ENCODE measurements at regions not wholly inside any gene's neighbourhood (a gene's known extent, or its start where the extent isn't known, plus 50 kb on each side); places are given as distances from the start of the nearest gene placed in this dataset.

DNA sequence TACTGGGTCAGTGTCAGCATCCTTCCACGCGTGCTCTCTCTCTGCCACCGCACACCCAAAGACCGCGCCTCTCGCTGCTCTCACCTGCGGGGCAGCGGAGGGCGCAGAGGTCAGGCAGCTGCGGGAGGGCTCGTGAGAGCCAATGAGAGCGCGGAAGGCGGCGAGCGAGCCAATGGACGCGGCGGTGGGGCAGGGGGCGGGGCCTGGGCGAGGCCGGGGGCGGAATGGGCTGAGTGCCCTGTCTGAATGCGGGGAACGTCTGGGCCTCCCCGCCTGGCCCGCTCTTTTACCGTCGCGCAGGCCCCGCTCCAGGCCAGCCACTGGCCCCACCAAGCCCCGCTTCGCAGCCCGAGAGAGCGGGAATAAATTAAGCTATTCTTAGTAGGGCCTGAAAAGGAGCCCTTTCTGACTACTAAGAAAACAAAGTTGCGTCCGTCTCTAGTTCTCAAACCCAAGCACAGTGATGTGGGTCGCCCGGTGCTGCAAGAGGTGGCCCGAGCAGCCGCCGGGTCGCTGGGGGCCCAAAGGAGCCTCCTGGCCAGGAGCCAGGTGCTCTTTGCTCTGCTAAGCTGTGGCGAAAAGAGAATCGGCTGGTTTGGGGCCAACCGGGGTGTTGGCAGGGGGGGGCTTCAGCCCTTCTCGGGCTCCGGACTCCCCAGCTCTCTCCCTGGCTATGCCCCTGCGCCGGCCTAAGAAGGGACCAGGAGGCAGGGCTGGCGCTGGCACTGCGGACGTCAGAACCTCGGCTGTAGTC, 81.1 kb upstream of the GLI2 start:
- no peak for DNase-seq (ENCODE audit: low read depth in 2 of 2)

GRCh38 chr2:120656273-120656950, 79.3 kb upstream of the GLI2 start:
- no peak for DNase-seq (ENCODE audit: low read depth in 2 of 2)

GRCh38 chr2:120658042-120658769, 77.5 kb upstream of the GLI2 start:
- no peak for DNase-seq (ENCODE audit: low read depth in 2 of 2)

DNA sequence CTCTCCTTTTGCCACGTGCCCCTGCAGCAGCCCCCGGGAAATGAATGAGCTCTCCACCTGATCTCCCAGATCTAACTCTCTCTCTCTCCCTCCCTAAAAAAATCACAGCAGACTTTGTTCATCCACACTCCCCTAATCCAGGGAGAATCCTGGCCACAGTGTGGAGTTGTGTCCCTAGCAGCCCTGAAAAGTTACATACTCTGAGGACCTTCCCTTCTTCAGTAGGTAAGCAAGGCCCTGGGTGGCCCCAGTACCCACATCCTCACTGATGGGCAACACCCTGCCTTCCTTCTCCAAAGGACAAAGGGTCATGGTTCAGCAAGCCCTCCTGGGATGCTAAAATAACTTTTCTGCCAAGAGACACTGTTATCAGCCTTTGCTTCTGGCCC, 76.9 kb upstream of the GLI2 start:
- no peak for DNase-seq (ENCODE audit: low read depth in 2 of 2)

DNA sequence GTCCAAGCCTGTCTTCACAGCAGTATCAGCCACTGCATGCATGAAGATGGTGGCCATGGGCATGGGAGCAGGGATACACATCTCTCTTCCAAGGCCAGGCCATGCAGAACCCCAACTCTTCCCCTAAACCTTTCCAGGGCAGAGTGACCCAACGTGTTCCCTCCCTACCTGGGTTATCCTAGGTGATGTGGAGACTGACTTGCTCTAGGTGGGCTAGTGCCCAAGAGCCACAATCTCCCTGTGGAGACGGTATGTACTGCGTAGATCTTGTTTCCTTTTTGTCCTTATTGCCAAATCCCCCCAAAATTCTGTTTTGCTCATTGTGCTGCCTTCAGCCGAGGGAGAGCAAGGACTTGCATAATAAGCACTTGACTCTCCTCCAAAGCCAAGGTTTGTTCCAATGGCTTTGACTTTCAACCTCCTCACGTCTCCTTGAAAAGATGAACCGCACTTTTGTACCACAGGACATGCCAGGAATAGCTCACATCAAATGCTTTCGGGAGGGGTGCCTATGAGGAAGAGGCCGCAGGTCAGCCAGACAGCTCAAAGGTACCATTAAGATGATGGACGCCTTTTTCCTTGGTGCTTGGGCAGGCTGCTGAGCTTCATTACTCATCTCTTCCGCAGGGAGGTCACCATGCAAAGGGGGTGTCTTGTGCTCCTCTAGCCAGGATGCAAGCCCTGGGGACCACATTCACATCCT, 76.2 kb upstream of the GLI2 start:
- no peak for DNase-seq (ENCODE audit: low read depth in 2 of 2)

GRCh38 chr2:120660056-120660694, 75.5 kb upstream of the GLI2 start:
- no peak for DNase-seq (ENCODE audit: low read depth in 2 of 2)

- DNase-seq (ENCODE audit: low read depth in 2 of 2) = no peak
Observed at GRCh38 chr2:120660771-120661459, 74.8 kb upstream of the GLI2 start.

DNA sequence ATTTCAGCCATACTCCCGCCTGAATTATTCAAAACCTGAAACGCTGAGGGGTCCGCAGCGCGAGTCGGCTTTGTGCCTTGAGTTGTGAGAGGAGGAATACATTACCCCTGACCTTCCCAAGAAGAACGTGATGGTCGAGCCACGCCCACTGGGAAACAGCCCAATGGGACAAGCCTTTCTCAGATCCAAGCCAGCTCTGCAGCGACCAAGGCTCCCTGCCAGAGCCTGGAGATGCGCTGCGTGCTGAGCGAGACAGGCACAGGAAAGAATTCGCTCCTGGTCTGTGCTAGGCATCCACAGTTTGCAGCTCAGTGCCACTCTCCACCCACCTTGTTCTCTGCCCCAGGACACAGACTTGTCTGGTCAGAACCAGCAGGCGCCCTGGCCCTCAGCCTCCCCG, 74.1 kb upstream of the GLI2 start:
- no peak for DNase-seq (ENCODE audit: low read depth in 2 of 2)

DNA sequence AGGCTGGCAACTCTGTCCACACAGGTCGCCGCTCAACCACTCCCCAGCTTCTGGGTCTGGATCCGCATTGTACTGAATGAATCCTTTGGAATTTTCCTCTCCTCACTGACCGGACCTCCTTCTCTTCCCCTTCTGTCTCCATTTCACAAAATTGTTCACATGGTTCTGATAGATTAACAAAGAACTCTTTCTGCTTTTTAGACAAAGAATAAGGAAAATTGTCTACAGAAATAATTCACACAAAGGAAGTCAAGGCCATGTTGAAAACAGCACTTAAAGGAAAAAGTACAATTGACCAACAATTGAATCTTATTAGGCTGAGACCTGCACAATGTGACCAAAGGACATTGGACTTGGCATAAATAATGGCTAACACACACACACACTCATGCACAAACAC, 73.6 kb upstream of the GLI2 start:
- DNase-seq (ENCODE audit: low read depth in 2 of 2) = no peak

- DNase-seq (ENCODE audit: low read depth in 2 of 2) = no peak
Observed at GRCh38 chr2:120662746-120663145, 72.9 kb upstream of the GLI2 start.

DNA sequence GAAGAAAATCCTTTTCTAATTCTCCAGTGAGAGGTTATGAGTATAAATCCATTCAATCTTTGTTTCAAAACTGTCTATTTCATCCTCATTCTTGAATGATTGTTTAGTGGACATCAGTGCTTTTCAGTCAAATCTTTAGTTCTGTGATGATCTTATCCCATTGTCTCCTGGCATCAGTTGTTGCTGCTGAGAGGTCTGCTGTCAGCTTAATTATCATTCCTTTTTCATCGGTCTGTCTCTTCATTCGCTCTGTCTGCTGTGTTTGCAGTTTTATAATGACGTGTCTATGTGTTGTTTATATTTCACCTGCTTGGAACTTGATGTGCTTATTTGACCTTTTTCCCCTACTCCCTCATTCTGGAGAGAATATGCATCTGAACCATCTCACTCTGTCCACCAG, 69.2 kb upstream of the GLI2 start:
- no peak for DNase-seq (ENCODE audit: low read depth in 2 of 2)

DNA sequence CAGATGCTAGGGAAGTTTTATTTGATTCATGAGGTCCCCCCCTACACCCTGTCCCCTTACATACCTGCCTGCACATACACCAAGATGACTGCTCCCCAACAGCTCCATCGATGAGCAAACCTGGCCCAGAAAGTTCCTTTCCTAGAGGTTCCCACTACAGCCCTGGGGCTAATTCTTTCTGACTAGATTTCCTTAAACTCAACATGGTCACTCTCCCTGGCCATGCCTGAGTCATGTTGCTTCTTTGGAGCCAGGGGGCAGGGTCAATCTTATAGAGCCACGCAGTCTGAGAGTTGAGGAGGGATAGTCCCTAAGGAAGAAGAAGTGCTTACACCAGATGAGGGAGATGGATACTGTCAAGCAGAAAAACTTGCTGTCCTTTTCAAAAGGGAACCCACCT, 67.7 kb upstream of the GLI2 start:
- no peak for DNase-seq (ENCODE audit: low read depth in 2 of 2)

DNA sequence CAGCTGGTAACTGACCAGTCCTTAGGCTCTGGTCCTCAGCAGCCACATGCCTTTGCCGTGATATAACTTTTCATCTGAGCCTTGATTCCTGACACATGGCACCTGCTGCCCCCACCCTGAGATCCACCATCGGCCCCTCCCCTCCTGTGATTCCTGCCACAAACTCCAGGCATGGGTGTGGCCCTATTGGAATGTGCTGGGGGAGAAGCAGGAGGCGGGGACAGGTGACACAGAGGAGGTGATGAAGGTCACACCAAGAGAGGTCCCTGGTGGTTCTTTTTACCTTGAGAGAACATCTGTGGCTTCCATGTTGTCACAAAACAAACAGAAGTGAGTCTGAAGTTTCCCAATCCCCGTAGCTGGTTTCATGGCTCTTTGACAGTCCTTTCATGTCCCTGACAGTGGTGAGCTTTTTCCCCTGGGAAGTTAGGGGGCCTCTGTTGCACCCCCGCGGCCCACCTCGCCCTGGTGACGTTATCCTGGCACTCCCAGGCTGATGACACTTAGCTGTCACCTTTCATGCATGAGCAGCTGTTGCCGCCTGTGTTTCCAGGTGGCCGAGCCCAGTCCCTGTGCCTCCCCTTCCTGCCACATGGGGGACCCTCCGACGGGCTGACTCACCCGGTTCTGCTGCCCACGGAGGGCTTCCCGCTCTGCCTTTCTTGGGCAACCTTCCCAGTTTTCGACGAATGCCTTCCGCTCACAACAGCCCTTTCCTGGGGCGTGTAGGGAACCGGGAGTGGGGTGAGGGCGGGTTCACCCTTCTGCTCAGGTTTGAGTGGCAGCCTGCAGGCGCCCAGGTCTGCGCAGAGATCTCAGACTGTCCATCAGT, 66.3 kb upstream of the GLI2 start:
- DNase-seq (ENCODE audit: low read depth in 2 of 2) = no peak

GRCh38 chr2:120669971-120670370, 65.7 kb upstream of the GLI2 start:
- no peak for DNase-seq (ENCODE audit: low read depth in 2 of 2)

GRCh38 chr2:120670371-120670770, 65.3 kb upstream of the GLI2 start:
- DNase-seq (ENCODE audit: low read depth in 2 of 2) = no peak

DNA sequence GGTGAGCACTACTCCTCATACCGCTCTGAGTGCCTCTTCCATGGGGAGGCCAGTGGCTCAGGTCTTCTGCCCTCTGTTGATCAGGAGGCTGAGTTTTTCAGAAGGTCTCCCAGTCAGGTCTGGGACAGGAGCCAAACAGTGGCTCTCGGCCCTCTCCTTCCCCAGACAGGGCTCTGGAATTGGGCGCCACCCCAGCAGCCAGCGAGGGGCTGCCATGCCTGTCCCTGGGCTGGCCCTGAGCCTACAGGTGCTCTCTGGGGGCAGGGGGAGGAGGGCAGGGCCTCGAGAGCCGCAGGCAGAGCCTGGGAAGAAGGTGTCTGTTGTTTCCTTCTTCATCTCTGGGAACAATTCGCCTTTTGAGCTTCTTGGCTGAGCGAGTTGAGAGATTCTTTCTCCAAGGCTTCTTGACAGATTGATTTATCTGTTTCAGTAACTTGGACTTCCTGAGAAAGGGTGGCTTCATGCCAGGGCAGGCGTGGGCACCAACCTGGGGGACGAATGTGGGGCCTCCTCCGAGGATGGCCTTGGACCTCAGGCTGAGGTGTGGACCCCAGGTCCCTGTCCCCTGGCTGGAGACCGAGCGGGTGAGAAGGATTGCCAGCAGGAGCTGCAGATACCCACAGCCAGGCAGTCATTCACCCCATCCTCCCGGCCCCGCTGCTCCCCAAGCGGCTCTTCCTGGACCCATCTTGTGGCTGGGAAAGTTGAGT, 64.7 kb upstream of the GLI2 start:
- DNase-seq (ENCODE audit: low read depth in 2 of 2) = no peak

DNA sequence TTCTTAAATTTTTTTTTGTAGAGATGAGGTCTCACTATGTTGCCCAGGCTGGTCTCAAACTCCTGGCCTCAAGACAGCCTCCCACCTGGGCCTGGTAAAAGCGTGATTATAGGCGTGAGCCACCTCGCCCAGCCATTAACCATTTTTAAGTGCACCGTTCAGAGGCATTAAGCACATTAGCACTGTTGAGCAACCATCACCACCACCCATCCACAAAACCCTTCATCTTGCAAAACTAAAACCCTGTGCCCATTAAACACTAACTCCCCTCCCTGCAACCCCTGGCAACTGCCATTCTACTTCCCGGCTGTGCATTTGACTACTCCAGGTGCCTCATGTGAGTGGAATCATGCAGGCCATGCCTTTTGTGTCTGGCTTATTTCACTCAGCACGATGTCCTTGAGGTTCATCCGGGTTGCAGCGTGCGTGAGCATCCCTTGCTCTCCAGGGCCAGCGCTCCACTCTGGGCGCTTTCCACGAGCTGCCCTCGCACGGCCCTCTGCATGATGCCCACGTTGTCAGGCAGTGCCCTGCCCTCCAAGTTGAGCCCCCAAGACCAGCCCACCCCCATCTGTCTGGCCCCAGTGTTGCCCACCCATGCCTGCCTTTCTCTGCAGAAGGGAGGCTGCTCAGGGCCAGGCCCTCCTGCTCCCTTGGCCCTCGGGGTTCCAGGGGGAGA, 63.0 kb upstream of the GLI2 start:
- DNase-seq (ENCODE audit: low read depth in 2 of 2) = no peak

DNA sequence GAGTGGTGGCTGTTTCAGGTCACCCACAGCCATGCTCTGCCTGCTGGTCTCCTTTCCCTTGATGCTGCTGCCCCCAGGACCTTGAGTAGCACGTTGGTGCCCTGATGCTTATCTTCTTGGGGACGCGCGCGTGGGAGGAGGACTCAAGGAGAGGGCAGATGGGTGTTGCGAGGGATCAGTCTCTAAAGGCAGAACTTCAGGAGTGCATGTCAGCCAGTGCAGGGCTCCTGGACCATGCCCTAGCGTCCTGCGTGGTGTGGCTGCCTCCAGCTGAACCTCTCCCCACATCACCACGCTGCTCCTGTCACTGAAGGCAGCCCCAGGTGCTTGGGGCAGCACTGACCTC, 62.5 kb upstream of the GLI2 start:
- DNase-seq (ENCODE audit: low read depth in 2 of 2) = no peak

DNA sequence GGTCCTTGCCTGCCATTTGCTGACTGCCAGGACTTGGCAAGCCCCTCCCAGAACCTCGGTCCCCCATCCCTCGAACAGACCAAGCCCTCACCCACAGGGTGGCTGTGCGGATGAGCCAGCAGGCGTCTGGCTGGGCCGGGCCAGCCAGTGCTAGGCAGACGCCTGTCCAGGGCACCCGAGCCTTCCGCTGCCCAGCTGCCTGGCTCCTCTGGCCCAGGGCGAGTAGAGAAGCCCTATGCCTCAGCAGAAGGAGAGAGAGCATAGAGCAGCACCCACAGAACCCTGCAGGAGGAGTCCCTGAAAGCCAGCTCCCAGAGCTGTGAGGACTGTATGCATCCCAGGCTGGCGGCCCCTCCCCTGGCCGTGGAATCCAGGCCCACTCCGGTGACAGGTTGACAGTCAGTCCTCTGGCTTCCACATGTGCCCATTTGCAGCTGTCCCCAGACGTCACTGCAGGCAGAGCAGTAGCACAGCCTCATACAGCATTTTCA, 62.1 kb upstream of the GLI2 start:
- DNase-seq (ENCODE audit: low read depth in 2 of 2) = no peak

All from stimulated activated CD4-positive, alpha-beta T cell treated with anti-CD3 and anti-CD28 coated beads, Interleukin-1b, Interleukin-23, amount 100 ng/mL, for 1 hour (primary cell).